A673 (cell line): ENCODE measurements at regions not wholly inside any gene's neighbourhood (a gene's known extent, or its start where the extent isn't known, plus 50 kb on each side); places are given as distances from the start of the nearest gene placed in this dataset.
"Not testable (repeated sequence)": the region's sequence is repeated elsewhere in the genome, so short reads cannot be mapped to it uniquely, and the experiment has no call there.

Experiments
- BruUV-seq: library from RNA; stranded (reverse); fragments of 400-500 nt; replicated peaks from 2 replicates; lab custom pipeline; 2021; lab: Mats Ljungman, UMichigan
- CTCF ChIA-PET: fragments of 300-600 bp; sonication (Branson Sonifier 250); formaldehyde crosslinking; loops from one replicate; lab custom pipeline; 2022; ENCODE audit warnings: antibody characterized with exemption; lab: Charles Lee
- POLR2A ChIA-PET: fragments of 300-600 bp; sonication (Branson Sonifier 250); formaldehyde crosslinking; loops from one replicate; lab custom pipeline; 2022; ENCODE audit warnings: antibody characterized with exemption; ENCODE audit not compliant: low non-redundant PET; lab: Charles Lee
- DNase-seq: peaks from one replicate; pipeline ENCODE4 v3.0.0-alpha.2; 2015; ENCODE audit warnings: low spot score
- H3K27ac ChIP-seq: fragments of 200-600 bp; sonication (generic); 2 replicates; pipeline ENCODE4 v1.5.1; 2016; ENCODE audit warnings: mixed run types, low read depth, mild to moderate bottlenecking, mixed read lengths, antibody characterized with exemption, low read length; ENCODE audit not compliant: poor library complexity, severe bottlenecking
- H3K27me3 ChIP-seq: fragments of 200-600 bp; sonication (generic); replicated peaks from 2 replicates; pipeline ENCODE4 v1.6.1; 2017; ENCODE audit warnings: mixed run types, low read depth, mild to moderate bottlenecking, mixed read lengths, antibody characterized with exemption, low read length; ENCODE audit not compliant: insufficient read depth, poor library complexity
- H3K36me3 ChIP-seq: fragments of 200-600 bp; sonication (generic); 2 replicates; pipeline ENCODE4 v1.6.1; 2016; ENCODE audit warnings: mixed run types, mild to moderate bottlenecking, mixed read lengths, antibody characterized with exemption, low read length; ENCODE audit not compliant: insufficient read depth, poor library complexity, severe bottlenecking
- H3K4me1 ChIP-seq: fragments of 200-600 bp; sonication (generic); 2 replicates; pipeline ENCODE4 v1.6.1; 2017; ENCODE audit warnings: mixed run types, mild to moderate bottlenecking, mixed read lengths, antibody characterized with exemption, low read length; ENCODE audit not compliant: insufficient read depth, poor library complexity, severe bottlenecking
- H3K4me3 ChIP-seq: fragments of 200-600 bp; sonication (generic); 2 replicates; pipeline ENCODE4 v1.5.1; 2016; ENCODE audit warnings: low read depth, mixed run types, mild to moderate bottlenecking, mixed read lengths, low read length; ENCODE audit not compliant: poor library complexity, severe bottlenecking
- H3K9me3 ChIP-seq: fragments of 200-600 bp; sonication (generic); 2 replicates; pipeline ENCODE4 v1.6.1; 2016; ENCODE audit warnings: mixed run types, low read depth, mild to moderate bottlenecking, mixed read lengths, antibody characterized with exemption, low read length; ENCODE audit not compliant: poor library complexity, severe bottlenecking
- CTCF ChIP-seq: fragments of 300-800, 200-600 bp; sonication (generic); conservative IDR thresholded peaks from 2 replicates; pipeline ENCODE4 v1.5.1; 2017; ENCODE audit warnings: low read depth, mild to moderate bottlenecking, antibody characterized with exemption, low read length, moderate library complexity, mixed read lengths
- EZH2 ChIP-seq: fragments of 200-600 bp; sonication (generic); IDR thresholded peaks from 2 replicates; pipeline ENCODE4 v1.6.1; 2017; ENCODE audit warnings: borderline replicate concordance, low read depth, mild to moderate bottlenecking, mixed read lengths, antibody characterized with exemption, low read length; ENCODE audit not compliant: poor library complexity, severe bottlenecking
- intact Hi-C: fragments of 100-400 bp; cut with micrococcal nuclease; formaldehyde crosslinking; loops from one replicate; pipeline ENCODE4 v1.10.0; 2022; ENCODE audit not compliant: unreplicated experiment

GRCh38 chr13:112263152-112263551 lies 113.0 kb upstream of the SPACA7 start:
- Histone ChIP-seq H3K4me1 (no peaks in the 10 kb centered on the region), H3K9me3 (no peaks in the 10 kb centered on the region), H3K27me3 (peaks cover 30% of the 10 kb centered on the region), H3K27ac (no peak overlapping the region), H3K36me3 (no peaks in the 10 kb centered on the region), H3K4me3 (no peak overlapping the region)
- BruUV-seq = no TSS peak
- DNase-seq = no peak
- no peak for TF ChIP-seq CTCF
- TF ChIP-seq EZH2 = no peak
- ChIA-PET POLR2A (no interaction called here), CTCF (no interaction called here)
- intact Hi-C loops = no loop called here

- H3K27me3 ChIP-seq = peaks cover 33% of the 10 kb centered on the region
- ChIA-PET CTCF (no interaction called here), POLR2A (no interaction called here)
- BruUV-seq = no TSS peak
- no peaks in the 10 kb centered on the region for H3K36me3 ChIP-seq
- no peak for DNase-seq
- no peaks in the 10 kb centered on the region for H3K4me1 ChIP-seq
- TF ChIP-seq CTCF (no peak), EZH2 (no peak)
- no peak overlapping the region for H3K27ac ChIP-seq
- intact Hi-C loops = no loop called here
- no peak overlapping the region for H3K4me3 ChIP-seq
- no peaks in the 10 kb centered on the region for H3K9me3 ChIP-seq
Observed at GRCh38 chr13:112267660-112268059, 108.5 kb upstream of the SPACA7 start.

GRCh38 chr13:112270951-112271350 lies 105.2 kb upstream of the SPACA7 start:
- H3K9me3 ChIP-seq = no peaks in the 10 kb centered on the region
- TF ChIP-seq CTCF = no peak
- no peak for TF ChIP-seq EZH2
- no TSS peak for BruUV-seq
- no peaks in the 10 kb centered on the region for H3K4me1 ChIP-seq
- ChIA-PET CTCF (no interaction called here), POLR2A (no interaction called here)
- no peaks in the 10 kb centered on the region for H3K36me3 ChIP-seq
- no peak overlapping the region for H3K4me3 ChIP-seq
- no peak for DNase-seq
- intact Hi-C loops = no loop called here
- H3K27me3 ChIP-seq = peaks cover 27% of the 10 kb centered on the region
- no peak overlapping the region for H3K27ac ChIP-seq

GRCh38 chr13:112286733-112287132 lies 89.4 kb upstream of the SPACA7 start:
- intact Hi-C loops, H3K27ac ChIP-seq, POLR2A ChIA-PET, H3K4me1 ChIP-seq, BruUV-seq, CTCF ChIA-PET, H3K27me3 ChIP-seq, DNase-seq, H3K36me3 ChIP-seq, H3K9me3 ChIP-seq, H3K4me3 ChIP-seq: not testable (repeated sequence)
